Activated naive CD4-positive, alpha-beta T cell treated with anti-CD3 and anti-CD28 coated beads for 36 hours (primary cell): ENCODE measurements at regions not wholly inside any gene's neighbourhood (a gene's known extent, or its start where the extent isn't known, plus 50 kb on each side); places are given as distances from the start of the nearest gene placed in this dataset.
A peak's percentile ranks its signal among the peaks of the same experiment; 100 is the strongest.
"Not testable (repeated sequence)": the region's sequence is repeated elsewhere in the genome, so short reads cannot be mapped to it uniquely, and the experiment has no call there.

Experiments
- CTCF ChIA-PET: fragments of 350-600 bp; sonication (Branson Sonifier 250); formaldehyde crosslinking; loops from one replicate; lab custom pipeline; 2021; ENCODE audit warnings: antibody characterized with exemption; lab: Charles Lee
- DNase-seq: peaks from one replicate; pipeline ENCODE4 v3.0.0-alpha.2; 2020
- H3K27ac Mint-ChIP-seq: one replicate; pipeline ENCODE4 v1.8.0; 2021; ENCODE audit warnings: mild to moderate bottlenecking, mixed read lengths
- H3K27me3 Mint-ChIP-seq: one replicate; pipeline ENCODE4 v1.8.0; 2021; ENCODE audit warnings: low read depth, mixed read lengths
- H3K36me3 Mint-ChIP-seq: one replicate; pipeline ENCODE4 v1.8.0; 2021; ENCODE audit warnings: low read depth, mixed read lengths
- H3K4me1 Mint-ChIP-seq: one replicate; pipeline ENCODE4 v1.8.0; 2021; ENCODE audit warnings: low read depth, mixed read lengths
- H3K4me3 Mint-ChIP-seq: one replicate; pipeline ENCODE4 v1.8.0; 2021; ENCODE audit warnings: mild to moderate bottlenecking, moderate library complexity, mixed read lengths
- H3K9me3 Mint-ChIP-seq: one replicate; pipeline ENCODE4 v1.8.0; 2021; ENCODE audit warnings: mixed read lengths
- intact Hi-C: fragments of 100-400 bp; cut with micrococcal nuclease; formaldehyde crosslinking; loops from one replicate; pipeline ENCODE4 v1.15.1; 2023

- intact Hi-C loops, result no loop called here
- H3K9me3 Mint-ChIP-seq, result peaks cover 12% of the 10 kb centered on the region
- H3K27ac Mint-ChIP-seq, result no peak overlapping the region
- CTCF ChIA-PET, result no interaction called here
- H3K4me1 Mint-ChIP-seq, result no peaks in the 10 kb centered on the region
- no peaks in the 10 kb centered on the region for H3K27me3 Mint-ChIP-seq
- no peaks in the 10 kb centered on the region for H3K36me3 Mint-ChIP-seq
- H3K4me3 Mint-ChIP-seq, result no peak overlapping the region
- no peak for DNase-seq
These were observed 88.3 kb downstream of the DLL1 start for GRCh38 chr6:170202416-170203135.

GRCh38 chr6:170201361-170201760, 89.5 kb downstream of the DLL1 start:
- CTCF ChIA-PET, result interaction anchor here (0.7 kb wide), 1 partner anchor 44 kb away, joined by 4 read pairs; no protein-coding TSS in a partner anchor
- Mint-ChIP-seq H3K4me3 (no peak overlapping the region), H3K36me3 (no peaks in the 10 kb centered on the region), H3K27ac (no peak overlapping the region), H3K4me1 (no peaks in the 10 kb centered on the region), H3K9me3 (peaks cover 14% of the 10 kb centered on the region), H3K27me3 (no peaks in the 10 kb centered on the region)
- DNase-seq, result no peak
- intact Hi-C loops, result no loop called here

- no peaks in the 10 kb centered on the region for H3K27me3 Mint-ChIP-seq
- no peaks in the 10 kb centered on the region for H3K36me3 Mint-ChIP-seq
- H3K9me3 Mint-ChIP-seq, result peaks cover 23% of the 10 kb centered on the region
- no peaks in the 10 kb centered on the region for H3K4me1 Mint-ChIP-seq
- no peak for DNase-seq
- H3K27ac Mint-ChIP-seq, result no peak overlapping the region
- no peak overlapping the region for H3K4me3 Mint-ChIP-seq
- CTCF ChIA-PET, result no interaction called here
- intact Hi-C loops, result no loop called here
These were observed 90.4 kb downstream of the DLL1 start for GRCh38 chr6:170200458-170200891.

GRCh38 chr6:170199716-170200115, 91.2 kb downstream of the DLL1 start:
- intact Hi-C loops, result no loop called here
- Mint-ChIP-seq H3K27ac (no peak overlapping the region), H3K9me3 (peaks cover 29% of the 10 kb centered on the region), H3K36me3 (no peaks in the 10 kb centered on the region), H3K4me1 (no peaks in the 10 kb centered on the region), H3K4me3 (no peak overlapping the region), H3K27me3 (no peaks in the 10 kb centered on the region)
- CTCF ChIA-PET, result no interaction called here
- DNase-seq, result peak; percentile 2

GRCh38 chr6:170198298-170198697, 92.6 kb downstream of the DLL1 start:
- H3K27me3 Mint-ChIP-seq, result peaks cover 2% of the 10 kb centered on the region
- DNase-seq, result no peak
- peaks cover 3% of the 10 kb centered on the region for H3K36me3 Mint-ChIP-seq
- H3K4me1 Mint-ChIP-seq, result no peaks in the 10 kb centered on the region
- H3K27ac Mint-ChIP-seq, result no peak overlapping the region
- CTCF ChIA-PET, result no interaction called here
- peaks cover 31% of the 10 kb centered on the region for H3K9me3 Mint-ChIP-seq
- intact Hi-C loops, result no loop called here
- H3K4me3 Mint-ChIP-seq, result no peak overlapping the region

- intact Hi-C loops, result no loop called here
- H3K9me3 Mint-ChIP-seq, result peaks cover 27% of the 10 kb centered on the region
- H3K36me3 Mint-ChIP-seq, result peaks cover 3% of the 10 kb centered on the region
- DNase-seq, result no peak
- CTCF ChIA-PET, result no interaction called here
- peaks cover 5% of the 10 kb centered on the region for H3K27me3 Mint-ChIP-seq
- H3K4me1 Mint-ChIP-seq, result no peaks in the 10 kb centered on the region
- H3K27ac Mint-ChIP-seq, result no peak overlapping the region
- no peak overlapping the region for H3K4me3 Mint-ChIP-seq
These were observed 97.5 kb downstream of the DLL1 start for GRCh38 chr6:170193326-170193821.

GRCh38 chr6:170192905-170193304, 98.0 kb downstream of the DLL1 start:
- H3K36me3 Mint-ChIP-seq, result peaks cover 3% of the 10 kb centered on the region
- intact Hi-C loops, result no loop called here
- peaks cover 27% of the 10 kb centered on the region for H3K9me3 Mint-ChIP-seq
- no peaks in the 10 kb centered on the region for H3K4me1 Mint-ChIP-seq
- no peak overlapping the region for H3K4me3 Mint-ChIP-seq
- H3K27ac Mint-ChIP-seq, result no peak overlapping the region
- DNase-seq, result no peak
- peaks cover 5% of the 10 kb centered on the region for H3K27me3 Mint-ChIP-seq
- CTCF ChIA-PET, result no interaction called here

- H3K27ac Mint-ChIP-seq, H3K4me1 Mint-ChIP-seq, CTCF ChIA-PET, H3K27me3 Mint-ChIP-seq, DNase-seq, H3K36me3 Mint-ChIP-seq, H3K4me3 Mint-ChIP-seq, intact Hi-C loops: not testable (repeated sequence)
- peaks cover 27% of the 10 kb centered on the region for H3K9me3 Mint-ChIP-seq
These were observed 98.8 kb downstream of the DLL1 start for GRCh38 chr6:170192101-170192500.

GRCh38 chr6:170190046-170190445, 100.8 kb downstream of the DLL1 start:
- intact Hi-C loops, result no loop called here
- H3K4me3 Mint-ChIP-seq, result no peak overlapping the region
- CTCF ChIA-PET, result no interaction called here
- no peak for DNase-seq
- H3K27ac Mint-ChIP-seq, result no peak overlapping the region
- H3K4me1 Mint-ChIP-seq, result no peaks in the 10 kb centered on the region
- peaks cover 5% of the 10 kb centered on the region for H3K27me3 Mint-ChIP-seq
- H3K36me3 Mint-ChIP-seq, result peaks cover 3% of the 10 kb centered on the region
- H3K9me3 Mint-ChIP-seq, result peaks cover 12% of the 10 kb centered on the region

GRCh38 chr6:170189236-170189635, 101.6 kb downstream of the DLL1 start:
- DNase-seq, result no peak
- H3K27ac Mint-ChIP-seq, result no peak overlapping the region
- no peaks in the 10 kb centered on the region for H3K36me3 Mint-ChIP-seq

GRCh38 chr6:170188571-170189001, 102.3 kb downstream of the DLL1 start:
- intact Hi-C loops, result no loop called here
- Mint-ChIP-seq H3K36me3 (no peaks in the 10 kb centered on the region), H3K27ac (no peak overlapping the region), H3K4me1 (no peaks in the 10 kb centered on the region), H3K9me3 (peaks cover 2% of the 10 kb centered on the region), H3K27me3 (peaks cover 3% of the 10 kb centered on the region), H3K4me3 (no peak overlapping the region)
- CTCF ChIA-PET, result interaction anchor here (0.6 kb wide), 1 partner anchor 62 kb away, joined by 3 read pairs; no protein-coding TSS in a partner anchor
- no peak for DNase-seq

More at GRCh38 chr6:170189236-170189635, 101.6 kb downstream of the DLL1 start:
- Mint-ChIP-seq H3K9me3 (peaks cover 7% of the 10 kb centered on the region), H3K27me3 (peaks cover 5% of the 10 kb centered on the region), H3K4me3 (no peak overlapping the region), H3K4me1 (no peaks in the 10 kb centered on the region)
- CTCF ChIA-PET, result interaction anchor here (0.6 kb wide), 1 partner anchor 61 kb away, joined by 3 read pairs; no protein-coding TSS in a partner anchor
- intact Hi-C loops, result no loop called here

- intact Hi-C loops, result no loop called here
- no peak overlapping the region for H3K27ac Mint-ChIP-seq
- no peaks in the 10 kb centered on the region for H3K36me3 Mint-ChIP-seq
- H3K4me1 Mint-ChIP-seq, result no peaks in the 10 kb centered on the region
- peaks cover 4% of the 10 kb centered on the region for H3K9me3 Mint-ChIP-seq
- H3K27me3 Mint-ChIP-seq, result peaks cover 3% of the 10 kb centered on the region
- H3K4me3 Mint-ChIP-seq, result no peak overlapping the region
- DNase-seq, result no peak
- CTCF ChIA-PET, result no interaction called here
These were observed 103.0 kb downstream of the DLL1 start for GRCh38 chr6:170187669-170188566.
